ENCODE measurements at regions not wholly inside any gene's neighbourhood (a gene's known extent, or its start where the extent isn't known, plus 50 kb on each side); places are given as distances from the start of the nearest gene placed in this dataset.

- Mint-ChIP-seq H3K4me1 (peaks cover 5% of the 10 kb centered on the region; the same call in 1 of the 2 replicates), H3K36me3 (peaks cover 25% of the 10 kb centered on the region), H3K27ac (no peak overlapping the region), H3K9me3 (peaks cover 25% of the 10 kb centered on the region), H3K4me3 (no peak overlapping the region), H3K27me3 (ENCODE audit: low read depth) (peaks cover 3% of the 10 kb centered on the region; the same call in 1 of the 2 replicates)
- POLR2A ChIA-PET = interaction anchor here (0.6 kb wide), 1 partner anchor 209 kb away, joined by 3 read pairs; no protein-coding TSS in a partner anchor
- TF ChIP-seq JUN (CRISPR knock-in tag; IDR thresholded peaks at IDR 0.05) (no peak), NFE2L1 (CRISPR knock-in tag; IDR thresholded peaks at IDR 0.05) (no peak), NFATC4 (CRISPR knock-in tag; IDR thresholded peaks at IDR 0.05) (no peak), ZBTB43 (CRISPR knock-in tag; IDR thresholded peaks at IDR 0.05) (no peak), ERG (CRISPR knock-in tag; IDR thresholded peaks at IDR 0.05) (no peak), MXD4 (CRISPR knock-in tag; IDR thresholded peaks at IDR 0.05; ENCODE audit: borderline replicate concordance) (no peak), CTCF (IDR thresholded peaks at IDR 0.05) (no peak), OVOL2 (CRISPR knock-in tag; IDR thresholded peaks at IDR 0.05; ENCODE audit: borderline replicate concordance) (no peak), CREM (CRISPR knock-in tag; IDR thresholded peaks at IDR 0.05) (no peak), TEAD1 (CRISPR knock-in tag; IDR thresholded peaks at IDR 0.05) (no peak), NR3C1 (CRISPR knock-in tag; conservative IDR thresholded peaks at IDR 0.05; ENCODE audit: low read depth) (no peak), ZNF396 (CRISPR knock-in tag; IDR thresholded peaks at IDR 0.05; ENCODE audit: borderline replicate concordance) (no peak)
- TF ChIP-seq, protein P1, sequence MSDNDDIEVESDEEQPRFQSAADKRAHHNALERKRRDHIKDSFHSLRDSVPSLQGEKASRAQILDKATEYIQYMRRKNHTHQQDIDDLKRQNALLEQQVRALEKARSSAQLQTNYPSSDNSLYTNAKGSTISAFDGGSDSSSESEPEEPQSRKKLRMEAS (CRISPR knock-in tag; IDR thresholded peaks at IDR 0.05) = no peak
- TF ChIP-seq, protein P2, sequence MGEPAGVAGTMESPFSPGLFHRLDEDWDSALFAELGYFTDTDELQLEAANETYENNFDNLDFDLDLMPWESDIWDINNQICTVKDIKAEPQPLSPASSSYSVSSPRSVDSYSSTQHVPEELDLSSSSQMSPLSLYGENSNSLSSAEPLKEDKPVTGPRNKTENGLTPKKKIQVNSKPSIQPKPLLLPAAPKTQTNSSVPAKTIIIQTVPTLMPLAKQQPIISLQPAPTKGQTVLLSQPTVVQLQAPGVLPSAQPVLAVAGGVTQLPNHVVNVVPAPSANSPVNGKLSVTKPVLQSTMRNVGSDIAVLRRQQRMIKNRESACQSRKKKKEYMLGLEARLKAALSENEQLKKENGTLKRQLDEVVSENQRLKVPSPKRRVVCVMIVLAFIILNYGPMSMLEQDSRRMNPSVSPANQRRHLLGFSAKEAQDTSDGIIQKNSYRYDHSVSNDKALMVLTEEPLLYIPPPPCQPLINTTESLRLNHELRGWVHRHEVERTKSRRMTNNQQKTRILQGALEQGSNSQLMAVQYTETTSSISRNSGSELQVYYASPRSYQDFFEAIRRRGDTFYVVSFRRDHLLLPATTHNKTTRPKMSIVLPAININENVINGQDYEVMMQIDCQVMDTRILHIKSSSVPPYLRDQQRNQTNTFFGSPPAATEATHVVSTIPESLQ (CRISPR knock-in tag; IDR thresholded peaks at IDR 0.05) = no peak
- TF ChIP-seq, protein P3, sequence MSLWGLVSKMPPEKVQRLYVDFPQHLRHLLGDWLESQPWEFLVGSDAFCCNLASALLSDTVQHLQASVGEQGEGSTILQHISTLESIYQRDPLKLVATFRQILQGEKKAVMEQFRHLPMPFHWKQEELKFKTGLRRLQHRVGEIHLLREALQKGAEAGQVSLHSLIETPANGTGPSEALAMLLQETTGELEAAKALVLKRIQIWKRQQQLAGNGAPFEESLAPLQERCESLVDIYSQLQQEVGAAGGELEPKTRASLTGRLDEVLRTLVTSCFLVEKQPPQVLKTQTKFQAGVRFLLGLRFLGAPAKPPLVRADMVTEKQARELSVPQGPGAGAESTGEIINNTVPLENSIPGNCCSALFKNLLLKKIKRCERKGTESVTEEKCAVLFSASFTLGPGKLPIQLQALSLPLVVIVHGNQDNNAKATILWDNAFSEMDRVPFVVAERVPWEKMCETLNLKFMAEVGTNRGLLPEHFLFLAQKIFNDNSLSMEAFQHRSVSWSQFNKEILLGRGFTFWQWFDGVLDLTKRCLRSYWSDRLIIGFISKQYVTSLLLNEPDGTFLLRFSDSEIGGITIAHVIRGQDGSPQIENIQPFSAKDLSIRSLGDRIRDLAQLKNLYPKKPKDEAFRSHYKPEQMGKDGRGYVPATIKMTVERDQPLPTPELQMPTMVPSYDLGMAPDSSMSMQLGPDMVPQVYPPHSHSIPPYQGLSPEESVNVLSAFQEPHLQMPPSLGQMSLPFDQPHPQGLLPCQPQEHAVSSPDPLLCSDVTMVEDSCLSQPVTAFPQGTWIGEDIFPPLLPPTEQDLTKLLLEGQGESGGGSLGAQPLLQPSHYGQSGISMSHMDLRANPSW (CRISPR knock-in tag; conservative IDR thresholded peaks at IDR 0.05; ENCODE audit: low read depth) = no peak
- TF ChIP-seq, protein P4, sequence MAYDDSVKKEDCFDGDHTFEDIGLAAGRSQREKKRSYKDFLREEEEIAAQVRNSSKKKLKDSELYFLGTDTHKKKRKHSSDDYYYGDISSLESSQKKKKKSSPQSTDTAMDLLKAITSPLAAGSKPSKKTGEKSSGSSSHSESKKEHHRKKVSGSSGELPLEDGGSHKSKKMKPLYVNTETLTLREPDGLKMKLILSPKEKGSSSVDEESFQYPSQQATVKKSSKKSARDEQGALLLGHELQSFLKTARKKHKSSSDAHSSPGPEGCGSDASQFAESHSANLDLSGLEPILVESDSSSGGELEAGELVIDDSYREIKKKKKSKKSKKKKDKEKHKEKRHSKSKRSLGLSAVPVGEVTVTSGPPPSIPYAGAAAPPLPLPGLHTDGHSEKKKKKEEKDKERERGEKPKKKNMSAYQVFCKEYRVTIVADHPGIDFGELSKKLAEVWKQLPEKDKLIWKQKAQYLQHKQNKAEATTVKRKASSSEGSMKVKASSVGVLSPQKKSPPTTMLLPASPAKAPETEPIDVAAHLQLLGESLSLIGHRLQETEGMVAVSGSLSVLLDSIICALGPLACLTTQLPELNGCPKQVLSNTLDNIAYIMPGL (CRISPR knock-in tag; IDR thresholded peaks at IDR 0.05) = no peak
- TF ChIP-seq, protein P5, sequence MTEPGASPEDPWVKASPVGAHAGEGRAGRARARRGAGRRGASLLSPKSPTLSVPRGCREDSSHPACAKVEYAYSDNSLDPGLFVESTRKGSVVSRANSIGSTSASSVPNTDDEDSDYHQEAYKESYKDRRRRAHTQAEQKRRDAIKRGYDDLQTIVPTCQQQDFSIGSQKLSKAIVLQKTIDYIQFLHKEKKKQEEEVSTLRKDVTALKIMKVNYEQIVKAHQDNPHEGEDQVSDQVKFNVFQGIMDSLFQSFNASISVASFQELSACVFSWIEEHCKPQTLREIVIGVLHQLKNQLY (CRISPR knock-in tag; IDR thresholded peaks at IDR 0.05) = no peak
- TF ChIP-seq, protein P6, sequence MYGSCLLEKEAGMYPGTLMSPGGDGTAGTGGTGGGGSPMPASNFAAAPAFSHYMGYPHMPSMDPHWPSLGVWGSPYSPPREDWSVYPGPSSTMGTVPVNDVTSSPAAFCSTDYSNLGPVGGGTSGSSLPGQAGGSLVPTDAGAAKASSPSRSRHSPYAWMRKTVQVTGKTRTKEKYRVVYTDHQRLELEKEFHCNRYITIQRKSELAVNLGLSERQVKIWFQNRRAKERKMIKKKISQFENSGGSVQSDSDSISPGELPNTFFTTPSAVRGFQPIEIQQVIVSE (CRISPR knock-in tag; IDR thresholded peaks at IDR 0.05; ENCODE audit: borderline replicate concordance) = no peak
- CTCF ChIA-PET = interaction anchor here (1.6 kb wide), 1 partner anchor 65 kb away, joined by 5 read pairs; no protein-coding TSS in a partner anchor
- no peak for ATAC-seq
- DNase-seq (ENCODE audit: low spot score) = no peak
Observed at GRCh38 chr3:27616031-27616430, 106.1 kb downstream of the EOMES start.

Measured in WTC11 (cell line).